ENCODE measurements at regions not wholly inside any gene's neighbourhood (a gene's known extent, or its start where the extent isn't known, plus 50 kb on each side); places are given as distances from the start of the nearest gene placed in this dataset.

DNA sequence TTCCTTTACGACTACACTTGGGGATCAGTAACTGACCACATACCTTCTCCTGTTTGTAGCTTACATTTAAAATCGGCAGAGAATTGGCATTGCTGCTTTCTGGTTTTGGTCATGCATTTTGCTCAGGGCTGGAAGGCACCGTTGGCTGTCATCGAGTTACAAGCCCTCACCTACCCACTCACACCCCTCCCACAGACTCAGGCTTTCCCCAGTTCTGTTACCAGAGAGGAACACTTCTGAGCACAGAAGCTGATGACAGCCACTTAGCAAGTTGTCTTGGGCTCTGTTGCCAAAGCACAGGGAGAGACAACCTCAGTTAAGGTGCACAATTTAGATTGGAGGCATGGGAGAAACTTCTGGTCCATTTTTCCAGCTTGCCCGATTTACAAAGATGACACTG is 204.8 kb upstream of the TOPAZ1 start:
- H3K9me3 ChIP-seq (ENCODE audit: control insufficient read depth, insufficient read depth, low read length), result no peaks in the 10 kb centered on the region
- H3K4me1 ChIP-seq (ENCODE audit: control insufficient read depth, insufficient read depth, low read length), result no peaks in the 10 kb centered on the region
- no peak overlapping the region for H3K9ac ChIP-seq (ENCODE audit: low read depth, low read length)
- H3K27me3 ChIP-seq (ENCODE audit: control insufficient read depth, insufficient read depth, low read length), result no peaks in the 10 kb centered on the region
- no peak overlapping the region for H3K27ac ChIP-seq (ENCODE audit: low read depth, low read length)
- H3K4me3 ChIP-seq (ENCODE audit: low read depth, low read length), result no peak overlapping the region
- no peaks in the 10 kb centered on the region for H3K36me3 ChIP-seq (ENCODE audit: control insufficient read depth, insufficient read depth, low read length)

- Histone ChIP-seq H3K4me3 (ENCODE audit: low read depth, low read length) (no peak overlapping the region), H3K36me3 (ENCODE audit: control insufficient read depth, insufficient read depth, low read length) (no peaks in the 10 kb centered on the region)
Observed at GRCh38 chr3:44039006-44039405, 202.7 kb upstream of the TOPAZ1 start.

DNA sequence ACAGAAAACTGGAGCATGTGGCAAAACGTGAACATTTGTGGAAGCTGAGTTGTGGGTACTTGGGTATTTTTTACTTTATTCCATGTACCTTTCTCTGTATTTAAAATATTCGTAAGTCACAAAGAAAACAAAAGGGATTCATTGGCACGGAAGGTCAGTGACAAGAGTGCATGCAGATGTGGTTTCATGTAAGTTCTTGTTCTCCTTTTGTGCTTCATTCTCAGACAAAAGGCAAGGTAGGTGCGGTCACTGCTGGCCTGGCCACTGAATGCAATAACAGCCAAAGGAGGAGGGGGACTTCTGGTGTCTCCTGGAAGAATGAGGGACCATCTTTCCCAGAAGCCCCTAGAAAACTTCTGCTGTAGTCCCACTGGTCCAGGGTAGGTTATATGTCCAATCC is 200.0 kb upstream of the TOPAZ1 start:
- H3K9ac ChIP-seq (ENCODE audit: low read depth, low read length), result no peak overlapping the region
- no peak overlapping the region for H3K27ac ChIP-seq (ENCODE audit: low read depth, low read length)
- H3K9me3 ChIP-seq (ENCODE audit: control insufficient read depth, insufficient read depth, low read length), result no peaks in the 10 kb centered on the region
- no peaks in the 10 kb centered on the region for H3K27me3 ChIP-seq (ENCODE audit: control insufficient read depth, insufficient read depth, low read length)
- H3K4me1 ChIP-seq (ENCODE audit: control insufficient read depth, insufficient read depth, low read length), result no peaks in the 10 kb centered on the region
- H3K36me3 ChIP-seq (ENCODE audit: control insufficient read depth, insufficient read depth, low read length), result no peaks in the 10 kb centered on the region
- H3K4me3 ChIP-seq (ENCODE audit: low read depth, low read length), result no peak overlapping the region

More at GRCh38 chr3:44039006-44039405, 202.7 kb upstream of the TOPAZ1 start:
- Histone ChIP-seq H3K27ac (ENCODE audit: low read depth, low read length) (no peak overlapping the region), H3K27me3 (ENCODE audit: control insufficient read depth, insufficient read depth, low read length) (no peaks in the 10 kb centered on the region), H3K4me1 (ENCODE audit: control insufficient read depth, insufficient read depth, low read length) (no peaks in the 10 kb centered on the region), H3K9ac (ENCODE audit: low read depth, low read length) (no peak overlapping the region), H3K9me3 (ENCODE audit: control insufficient read depth, insufficient read depth, low read length) (no peaks in the 10 kb centered on the region)

- Histone ChIP-seq H3K4me3 (ENCODE audit: low read depth, low read length) (no peak overlapping the region), H3K9me3 (ENCODE audit: control insufficient read depth, insufficient read depth, low read length) (no peaks in the 10 kb centered on the region), H3K4me1 (ENCODE audit: control insufficient read depth, insufficient read depth, low read length) (peaks cover 3% of the 10 kb centered on the region), H3K27me3 (ENCODE audit: control insufficient read depth, insufficient read depth, low read length) (no peaks in the 10 kb centered on the region), H3K36me3 (ENCODE audit: control insufficient read depth, insufficient read depth, low read length) (no peaks in the 10 kb centered on the region), H3K9ac (ENCODE audit: low read depth, low read length) (no peak overlapping the region), H3K27ac (ENCODE audit: low read depth, low read length) (no peak overlapping the region)
Observed at GRCh38 chr3:44042772-44043171, 198.9 kb upstream of the TOPAZ1 start.

DNA sequence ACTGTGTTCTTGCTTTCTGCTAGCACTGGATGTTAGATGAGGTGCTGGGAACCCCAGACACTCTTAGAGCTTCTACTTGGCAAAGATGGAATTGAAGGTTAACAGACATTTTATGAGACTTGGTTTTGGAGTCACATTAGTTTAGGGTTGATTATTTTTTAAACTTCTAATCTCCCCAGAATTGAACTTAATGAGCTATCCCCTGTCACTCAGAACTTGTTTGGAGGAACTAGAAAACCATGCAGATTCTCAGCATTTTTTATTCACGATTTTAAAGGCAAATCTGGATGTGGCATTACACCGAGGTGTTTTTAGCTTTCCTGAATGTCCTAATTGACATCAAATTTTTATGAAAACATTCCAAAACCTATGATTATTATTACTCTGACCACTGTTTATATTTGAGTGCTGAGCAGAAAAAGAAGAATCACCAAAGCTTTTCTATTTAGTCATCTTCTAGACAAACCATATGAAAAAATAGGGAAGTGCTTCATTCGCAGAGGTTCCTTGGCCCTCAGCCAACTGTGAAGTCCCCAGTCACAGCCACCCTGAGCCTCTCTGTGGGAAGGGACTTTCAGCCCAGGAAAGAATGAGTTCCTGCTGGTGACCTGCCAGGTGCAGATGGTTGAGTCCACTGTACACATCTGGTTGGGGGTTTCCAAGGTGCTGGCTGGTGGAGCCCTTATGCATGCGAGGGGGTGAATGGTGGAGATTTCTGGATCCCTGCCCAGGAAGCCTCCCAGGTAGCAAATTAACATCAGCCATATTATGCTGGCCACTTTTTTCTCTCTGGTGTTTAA is 196.0 kb upstream of the TOPAZ1 start:
- H3K36me3 ChIP-seq (ENCODE audit: control insufficient read depth, insufficient read depth, low read length), result no peaks in the 10 kb centered on the region
- H3K4me1 ChIP-seq (ENCODE audit: control insufficient read depth, insufficient read depth, low read length), result peaks cover 16% of the 10 kb centered on the region
- H3K27ac ChIP-seq (ENCODE audit: low read depth, low read length), result no peak overlapping the region
- no peaks in the 10 kb centered on the region for H3K9me3 ChIP-seq (ENCODE audit: control insufficient read depth, insufficient read depth, low read length)
- H3K4me3 ChIP-seq (ENCODE audit: low read depth, low read length), result no peak overlapping the region
- no peaks in the 10 kb centered on the region for H3K27me3 ChIP-seq (ENCODE audit: control insufficient read depth, insufficient read depth, low read length)
- no peak overlapping the region for H3K9ac ChIP-seq (ENCODE audit: low read depth, low read length)

DNA sequence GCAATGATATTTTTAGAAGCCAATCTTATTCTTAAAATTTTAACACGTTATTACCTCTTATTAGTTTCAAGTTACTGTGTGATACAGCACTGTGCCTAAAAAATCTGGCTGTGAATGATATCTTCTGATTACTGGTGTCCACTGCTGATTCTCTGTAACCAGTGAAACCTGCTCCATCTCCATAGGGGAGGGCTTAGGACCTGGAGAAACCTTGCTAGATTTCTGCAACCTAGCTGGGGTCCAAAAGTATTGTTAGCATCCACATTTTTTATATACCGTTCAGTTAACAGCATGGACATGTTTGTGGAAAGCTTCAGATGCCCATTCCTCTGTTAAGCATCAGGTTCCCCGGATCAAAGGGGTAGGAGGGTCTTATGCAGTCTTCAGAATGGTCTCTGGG is 193.9 kb upstream of the TOPAZ1 start:
- Histone ChIP-seq H3K36me3 (ENCODE audit: control insufficient read depth, insufficient read depth, low read length) (no peaks in the 10 kb centered on the region), H3K9me3 (ENCODE audit: control insufficient read depth, insufficient read depth, low read length) (no peaks in the 10 kb centered on the region), H3K27ac (ENCODE audit: low read depth, low read length) (no peak overlapping the region), H3K9ac (ENCODE audit: low read depth, low read length) (no peak overlapping the region), H3K4me3 (ENCODE audit: low read depth, low read length) (no peak overlapping the region), H3K27me3 (ENCODE audit: control insufficient read depth, insufficient read depth, low read length) (no peaks in the 10 kb centered on the region), H3K4me1 (ENCODE audit: control insufficient read depth, insufficient read depth, low read length) (peaks cover 16% of the 10 kb centered on the region)

- Histone ChIP-seq H3K4me1 (ENCODE audit: control insufficient read depth, insufficient read depth, low read length) (peaks cover 16% of the 10 kb centered on the region), H3K27me3 (ENCODE audit: control insufficient read depth, insufficient read depth, low read length) (no peaks in the 10 kb centered on the region), H3K27ac (ENCODE audit: low read depth, low read length) (no peak overlapping the region), H3K9ac (ENCODE audit: low read depth, low read length) (no peak overlapping the region), H3K9me3 (ENCODE audit: control insufficient read depth, insufficient read depth, low read length) (no peaks in the 10 kb centered on the region), H3K36me3 (ENCODE audit: control insufficient read depth, insufficient read depth, low read length) (no peaks in the 10 kb centered on the region), H3K4me3 (ENCODE audit: low read depth, low read length) (no peak overlapping the region)
Observed at GRCh38 chr3:44048196-44048924, 193.3 kb upstream of the TOPAZ1 start.

- H3K9me3 ChIP-seq (ENCODE audit: control insufficient read depth, insufficient read depth, low read length), result no peaks in the 10 kb centered on the region
- no peaks in the 10 kb centered on the region for H3K27me3 ChIP-seq (ENCODE audit: control insufficient read depth, insufficient read depth, low read length)
- H3K9ac ChIP-seq (ENCODE audit: low read depth, low read length), result no peak overlapping the region
- H3K27ac ChIP-seq (ENCODE audit: low read depth, low read length), result no peak overlapping the region
- H3K4me3 ChIP-seq (ENCODE audit: low read depth, low read length), result no peak overlapping the region
- H3K36me3 ChIP-seq (ENCODE audit: control insufficient read depth, insufficient read depth, low read length), result no peaks in the 10 kb centered on the region
- H3K4me1 ChIP-seq (ENCODE audit: control insufficient read depth, insufficient read depth, low read length), result peaks cover 16% of the 10 kb centered on the region
Observed at GRCh38 chr3:44048949-44049348, 192.7 kb upstream of the TOPAZ1 start.

DNA sequence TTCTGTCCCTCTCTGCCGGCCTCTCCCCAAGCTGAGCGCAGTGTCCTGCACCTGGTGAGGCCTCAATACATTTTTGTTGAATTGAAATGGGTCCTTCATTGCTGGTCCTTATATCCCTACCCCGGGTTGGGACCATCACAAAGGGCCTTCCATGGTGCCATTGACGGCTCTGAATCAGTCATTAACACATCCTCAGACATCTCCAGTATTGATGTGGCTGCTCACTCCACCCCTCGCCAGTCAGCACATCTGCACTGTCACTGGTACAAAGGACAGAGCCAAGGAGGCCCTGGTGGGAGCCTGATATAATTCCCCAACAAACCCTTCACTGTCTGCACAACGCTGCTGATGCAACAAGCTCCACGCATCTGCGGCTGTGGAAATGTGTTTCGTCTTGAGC is 191.6 kb upstream of the TOPAZ1 start:
- H3K9ac ChIP-seq (ENCODE audit: low read depth, low read length), result no peak overlapping the region
- H3K4me3 ChIP-seq (ENCODE audit: low read depth, low read length), result no peak overlapping the region
- H3K4me1 ChIP-seq (ENCODE audit: control insufficient read depth, insufficient read depth, low read length), result peaks cover 16% of the 10 kb centered on the region

GRCh38 chr3:44050867-44051266 is 190.8 kb upstream of the TOPAZ1 start:
- no peak overlapping the region for H3K9ac ChIP-seq (ENCODE audit: low read depth, low read length)
- H3K27me3 ChIP-seq (ENCODE audit: control insufficient read depth, insufficient read depth, low read length), result no peaks in the 10 kb centered on the region

More for the DNA sequence above, 191.6 kb upstream of the TOPAZ1 start:
- no peak overlapping the region for H3K27ac ChIP-seq (ENCODE audit: low read depth, low read length)
- no peaks in the 10 kb centered on the region for H3K36me3 ChIP-seq (ENCODE audit: control insufficient read depth, insufficient read depth, low read length)
- no peaks in the 10 kb centered on the region for H3K9me3 ChIP-seq (ENCODE audit: control insufficient read depth, insufficient read depth, low read length)
- H3K27me3 ChIP-seq (ENCODE audit: control insufficient read depth, insufficient read depth, low read length), result no peaks in the 10 kb centered on the region

DNA sequence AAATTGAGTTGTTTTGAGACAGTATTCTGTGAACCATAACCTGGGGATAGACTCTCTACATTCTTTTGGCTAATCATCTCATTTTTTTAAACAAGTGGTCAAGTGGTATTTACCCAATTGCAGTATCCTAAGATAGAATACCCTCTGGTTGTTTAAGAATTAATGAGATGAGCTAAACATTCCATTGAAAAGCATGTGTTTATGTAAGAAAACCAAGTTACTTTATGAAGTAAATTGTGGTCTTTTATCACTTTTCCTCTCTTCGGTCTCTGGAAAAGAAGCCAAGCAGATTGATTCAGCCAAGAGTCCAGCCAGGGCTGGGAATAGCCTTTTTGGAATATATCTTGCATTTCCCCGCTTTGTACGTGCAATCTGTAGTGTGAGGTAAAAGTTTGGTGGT is 185.7 kb upstream of the TOPAZ1 start:
- Histone ChIP-seq H3K4me3 (ENCODE audit: low read depth, low read length) (no peak overlapping the region), H3K9me3 (ENCODE audit: control insufficient read depth, insufficient read depth, low read length) (no peaks in the 10 kb centered on the region), H3K36me3 (ENCODE audit: control insufficient read depth, insufficient read depth, low read length) (no peaks in the 10 kb centered on the region), H3K9ac (ENCODE audit: low read depth, low read length) (no peak overlapping the region), H3K4me1 (ENCODE audit: control insufficient read depth, insufficient read depth, low read length) (peaks cover 9% of the 10 kb centered on the region), H3K27me3 (ENCODE audit: control insufficient read depth, insufficient read depth, low read length) (no peaks in the 10 kb centered on the region), H3K27ac (ENCODE audit: low read depth, low read length) (no peak overlapping the region)

More at GRCh38 chr3:44050867-44051266, 190.8 kb upstream of the TOPAZ1 start:
- Histone ChIP-seq H3K36me3 (ENCODE audit: control insufficient read depth, insufficient read depth, low read length) (no peaks in the 10 kb centered on the region), H3K4me3 (ENCODE audit: low read depth, low read length) (no peak overlapping the region), H3K9me3 (ENCODE audit: control insufficient read depth, insufficient read depth, low read length) (no peaks in the 10 kb centered on the region), H3K27ac (ENCODE audit: low read depth, low read length) (no peak overlapping the region), H3K4me1 (ENCODE audit: control insufficient read depth, insufficient read depth, low read length) (peaks cover 16% of the 10 kb centered on the region)
